Urinary bladder (tissue), 3 donors: ENCODE measurements at regions not wholly inside any gene's neighbourhood (a gene's known extent, or its start where the extent isn't known, plus 50 kb on each side); places are given as distances from the start of the nearest gene placed in this dataset.

Experiments used
- DNase-seq: peaks from one replicate; pipeline ENCODE4 v3.0.0-alpha.2; 2015; ENCODE audit errors: extremely low spot score
- H3K27ac ChIP-seq: one replicate; pipeline ENCODE4 v1.5.1; 2013; ENCODE audit warnings: low read depth, mild to moderate bottlenecking, moderate library complexity
- H3K36me3 ChIP-seq: one replicate; pipeline ENCODE4 v1.6.1; 2013; ENCODE audit warnings: mild to moderate bottlenecking, moderate library complexity; ENCODE audit not compliant: insufficient read depth
- H3K4me1 ChIP-seq: one replicate; pipeline ENCODE4 v1.6.1; 2013; ENCODE audit warnings: mild to moderate bottlenecking, moderate library complexity; ENCODE audit not compliant: insufficient read depth
- H3K4me3 ChIP-seq: one replicate; pipeline ENCODE4 v1.5.1; 2013; ENCODE audit warnings: low read depth, low read length
- WGBS: extraction: QIAGEN DNeasy Blood & Tissue Kit; methylation state at CpG from one replicate; pipeline ENCODE4 v1.1.7; 2013; 5-methylcytosine and 5-hydroxymethylcytosine counted together
- donor health status: healthy with polysubstance abuse.
- donor health status: healthy.

- 85% methylated on average over 7 of the region's 7 CpGs for WGBS
- Histone ChIP-seq H3K4me1 (no peaks in the 10 kb centered on the region), H3K4me3 (no peak overlapping the region), H3K36me3 (no peaks in the 10 kb centered on the region), H3K27ac (no peak overlapping the region)
- DNase-seq = no peak
Measured at GRCh38 chr12:111045941-111046340, 125.6 kb upstream of the MYL2 start.

- DNase-seq = no peak
- 86% methylated on average over 2 of the region's 2 CpGs for WGBS
- Histone ChIP-seq H3K36me3 (no peaks in the 10 kb centered on the region), H3K27ac (no peak overlapping the region), H3K4me1 (no peaks in the 10 kb centered on the region), H3K4me3 (no peak overlapping the region)
Measured at GRCh38 chr12:111041091-111041490, 120.7 kb upstream of the MYL2 start.

- Histone ChIP-seq H3K4me1 (no peaks in the 10 kb centered on the region), H3K27ac (no peak overlapping the region), H3K36me3 (no peaks in the 10 kb centered on the region), H3K4me3 (no peak overlapping the region)
- DNase-seq = no peak
- WGBS = 80% methylated on average over 3 of the region's 3 CpGs
Measured at GRCh38 chr12:111040690-111041089, 120.3 kb upstream of the MYL2 start.

GRCh38 chr12:111038941-111039340 is 118.6 kb upstream of the MYL2 start:
- Histone ChIP-seq H3K27ac (no peak overlapping the region), H3K4me1 (peaks cover 3% of the 10 kb centered on the region), H3K36me3 (no peaks in the 10 kb centered on the region), H3K4me3 (no peak overlapping the region)
- WGBS = 74% methylated on average over 5 of the region's 5 CpGs
- DNase-seq = no peak

- peaks cover 3% of the 10 kb centered on the region for H3K4me1 ChIP-seq
- H3K36me3 ChIP-seq = no peaks in the 10 kb centered on the region
- H3K27ac ChIP-seq = no peak overlapping the region
- whole genome bisulfite sequencing = 82% methylated on average over 6 of the region's 6 CpGs
- no peak for DNase-seq
- H3K4me3 ChIP-seq = no peak overlapping the region
Measured at GRCh38 chr12:111038077-111038476, 117.7 kb upstream of the MYL2 start.

GRCh38 chr12:111037047-111037446 is 116.7 kb upstream of the MYL2 start:
- Histone ChIP-seq H3K4me3 (no peak overlapping the region), H3K4me1 (peaks cover 3% of the 10 kb centered on the region), H3K36me3 (no peaks in the 10 kb centered on the region), H3K27ac (no peak overlapping the region)
- no peak for DNase-seq
- 61% methylated on average over 23 of the region's 23 CpGs for WGBS

- WGBS = 5% methylated on average over 36 of the region's 36 CpGs
- H3K27ac ChIP-seq = no peak overlapping the region
- H3K36me3 ChIP-seq = no peaks in the 10 kb centered on the region
- no peak for DNase-seq
- no peak overlapping the region for H3K4me3 ChIP-seq
- H3K4me1 ChIP-seq = peaks cover 3% of the 10 kb centered on the region
Measured at GRCh38 chr12:111035578-111036301, 115.4 kb upstream of the MYL2 start.

- Histone ChIP-seq H3K4me1 (peaks cover 3% of the 10 kb centered on the region), H3K27ac (no peak overlapping the region), H3K36me3 (no peaks in the 10 kb centered on the region), H3K4me3 (peak overlapping the region; percentile 34)
- no peak for DNase-seq
- under 1% methylated on average over 50 of the region's 50 CpGs for WGBS
Measured at GRCh38 chr12:111034886-111035577, 114.7 kb upstream of the MYL2 start.

GRCh38 chr12:111034083-111034885 is 113.9 kb upstream of the MYL2 start, which contains the start of gene CUX2:
Gene CUX2 (plus strand): TSS chr12:111034165.
- H3K4me1 ChIP-seq = peaks cover 3% of the 10 kb centered on the region
- DNase-seq = no peak
- H3K27ac ChIP-seq = no peak within 1 kb of the TSS
- no peaks in the 10 kb centered on the region for H3K36me3 ChIP-seq
- H3K4me3 ChIP-seq = peak within 1 kb of the TSS; percentile 35
- WGBS = under 1% methylated on average over 100 of the region's 100 CpGs

- H3K4me1 ChIP-seq = peaks cover 3% of the 10 kb centered on the region
- no peak for DNase-seq
- 1% methylated on average over 92 of the region's 93 CpGs for WGBS
- no peak overlapping the region for H3K27ac ChIP-seq
- no peaks in the 10 kb centered on the region for H3K36me3 ChIP-seq
- peak overlapping the region; percentile 35 for H3K4me3 ChIP-seq
Measured at GRCh38 chr12:111033281-111034082, 113.1 kb upstream of the MYL2 start.

GRCh38 chr12:111032591-111032919 is 112.2 kb upstream of the MYL2 start:
- no peak overlapping the region for H3K27ac ChIP-seq
- no peak for DNase-seq
- H3K4me3 ChIP-seq = no peak overlapping the region
- H3K4me1 ChIP-seq = peaks cover 3% of the 10 kb centered on the region
- no peaks in the 10 kb centered on the region for H3K36me3 ChIP-seq
- WGBS = 30% methylated on average over 5 of the region's 5 CpGs

- no peak for DNase-seq
Measured at GRCh38 chr12:111031916-111032590, 111.7 kb upstream of the MYL2 start.

GRCh38 chr12:111030800-111031199 is 110.4 kb upstream of the MYL2 start:
- WGBS = 59% methylated on average over 5 of the region's 5 CpGs
- no peak overlapping the region for H3K4me3 ChIP-seq
- no peak for DNase-seq
- no peak overlapping the region for H3K27ac ChIP-seq
- no peaks in the 10 kb centered on the region for H3K36me3 ChIP-seq
- peaks cover 3% of the 10 kb centered on the region for H3K4me1 ChIP-seq

More at GRCh38 chr12:111031916-111032590, 111.7 kb upstream of the MYL2 start:
- whole genome bisulfite sequencing = 87% methylated on average over 8 of the region's 8 CpGs
- H3K4me1 ChIP-seq = peaks cover 3% of the 10 kb centered on the region
- no peaks in the 10 kb centered on the region for H3K36me3 ChIP-seq
- H3K27ac ChIP-seq = no peak overlapping the region
- no peak overlapping the region for H3K4me3 ChIP-seq
